Stimulated activated CD4-positive, alpha-beta T cell treated with anti-CD3 and anti-CD28 coated beads, Interleukin-4, amount 100 ng/mL, for 48 hours (primary cell): ENCODE measurements at regions not wholly inside any gene's neighbourhood (a gene's known extent, or its start where the extent isn't known, plus 50 kb on each side); places are given as distances from the start of the nearest gene placed in this dataset.

Experiments
- DNase-seq, 2 donors: peaks; one replicate each; pipeline ENCODE4 v3.0.0-alpha.2; 2020; ENCODE audit warnings: low read depth in 2 of 2

DNA sequence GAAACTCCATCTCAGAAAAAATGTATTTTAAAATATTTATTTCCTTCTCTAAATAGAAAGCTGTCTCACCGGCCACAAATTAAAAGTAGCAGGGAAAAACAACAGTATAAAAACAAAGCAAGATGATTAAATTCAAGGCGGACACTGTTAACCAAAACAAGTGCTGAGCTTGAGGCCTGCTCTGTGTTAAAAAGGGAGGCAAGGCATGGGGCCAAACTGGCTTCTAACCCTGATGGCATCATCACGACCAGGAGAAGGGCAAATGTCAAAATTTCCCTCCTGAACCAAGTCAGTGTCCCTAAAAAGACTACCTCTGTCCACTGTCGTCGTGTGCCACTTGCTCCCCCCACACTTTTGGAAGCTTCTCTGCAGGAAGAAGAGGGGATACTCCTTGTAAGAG is 116.1 kb downstream of the MSX2 start:
- no peak for DNase-seq

DNA sequence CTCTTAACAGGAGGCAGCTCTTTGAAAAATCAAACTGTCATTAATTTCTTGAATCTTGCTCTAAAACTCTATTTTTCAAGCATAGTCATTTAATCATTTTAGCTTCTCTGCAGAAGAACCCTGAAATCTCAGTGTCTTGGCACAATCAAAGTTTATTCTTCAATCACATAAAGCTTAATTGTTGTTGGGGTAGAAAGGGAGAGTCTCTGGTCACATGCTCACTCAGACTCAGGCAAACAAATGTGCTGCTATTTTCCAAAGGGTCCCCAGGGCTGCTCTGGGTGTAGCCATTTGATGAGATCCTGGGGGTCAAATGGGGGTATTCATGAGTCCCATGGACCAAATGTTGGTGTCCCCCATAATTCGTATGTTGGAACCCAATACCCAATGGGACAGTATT is 114.8 kb downstream of the MSX2 start:
- DNase-seq, result no peak

- no peak for DNase-seq
These were observed 113.8 kb downstream of the MSX2 start for GRCh38 chr5:174837919-174838902.

DNA sequence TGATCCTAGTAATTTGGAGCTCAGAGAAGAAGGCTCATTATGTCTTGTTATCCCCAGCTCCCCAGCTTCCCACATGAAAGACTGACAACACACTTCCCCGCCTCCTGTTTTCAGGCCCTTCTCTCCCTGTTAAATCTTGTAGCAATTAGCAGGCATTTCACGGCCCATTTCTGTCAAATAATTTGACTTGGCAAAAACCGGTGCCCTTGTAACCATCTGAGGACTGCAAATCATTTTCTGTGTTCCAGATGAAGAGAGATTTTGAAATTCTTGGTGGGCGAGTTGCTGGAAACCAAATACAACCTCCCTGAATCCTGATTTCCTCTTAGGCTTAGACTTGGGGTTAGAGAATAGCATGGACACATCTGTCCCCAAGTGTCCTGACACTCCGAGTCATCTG is 109.7 kb downstream of the MSX2 start:
- no peak for DNase-seq

- DNase-seq, result no peak
These were observed 108.4 kb downstream of the MSX2 start for GRCh38 chr5:174832811-174833210.

- no peak for DNase-seq
These were observed 107.6 kb downstream of the MSX2 start for GRCh38 chr5:174832025-174832424.

DNA sequence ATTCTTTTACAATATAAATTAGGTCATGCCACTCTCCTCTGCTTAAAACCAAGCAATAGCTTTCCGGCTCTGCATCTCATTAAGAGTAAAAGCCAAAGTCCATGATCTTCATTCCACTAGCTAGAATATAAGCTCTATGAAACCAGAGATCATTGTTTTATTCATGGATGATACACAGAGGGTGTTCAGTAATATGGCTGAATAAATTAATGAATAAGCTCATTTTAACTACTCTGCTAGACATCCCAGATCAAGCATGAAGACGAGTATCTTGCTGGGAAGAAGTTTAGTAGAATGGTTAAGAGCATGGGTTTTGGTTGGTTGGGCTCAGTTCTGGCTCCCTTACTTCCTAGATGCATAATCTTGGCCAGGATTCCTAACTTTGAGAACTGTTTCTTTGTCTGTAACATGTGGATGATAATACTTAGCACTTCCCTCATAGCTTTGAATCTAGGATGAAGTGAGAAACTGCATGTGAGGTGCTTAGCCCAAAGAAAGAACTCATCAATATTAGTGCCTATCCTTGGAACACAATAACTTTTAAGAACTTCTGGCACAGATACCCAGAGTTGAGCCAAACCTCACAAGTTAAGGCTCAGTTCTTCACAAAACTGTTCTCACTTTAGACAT is 106.8 kb downstream of the MSX2 start:
- no peak for DNase-seq

DNA sequence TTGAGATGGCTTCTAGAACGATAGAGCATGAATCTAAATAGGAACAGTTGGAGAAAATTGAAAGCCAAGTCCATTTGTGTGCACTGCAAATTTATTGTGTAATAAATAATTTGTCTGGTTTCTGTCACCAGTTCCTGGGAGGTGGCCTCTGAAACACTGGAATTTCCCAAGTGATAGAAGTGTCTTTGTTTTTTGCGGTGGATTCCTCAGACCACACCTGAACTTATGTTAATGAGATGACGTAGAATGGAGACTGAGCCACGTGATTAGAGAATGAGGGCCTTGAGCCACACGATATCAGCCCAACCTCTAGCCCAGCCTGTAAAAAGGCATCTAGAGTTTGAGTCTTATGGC is 105.1 kb downstream of the MSX2 start:
- DNase-seq, result no peak

DNA sequence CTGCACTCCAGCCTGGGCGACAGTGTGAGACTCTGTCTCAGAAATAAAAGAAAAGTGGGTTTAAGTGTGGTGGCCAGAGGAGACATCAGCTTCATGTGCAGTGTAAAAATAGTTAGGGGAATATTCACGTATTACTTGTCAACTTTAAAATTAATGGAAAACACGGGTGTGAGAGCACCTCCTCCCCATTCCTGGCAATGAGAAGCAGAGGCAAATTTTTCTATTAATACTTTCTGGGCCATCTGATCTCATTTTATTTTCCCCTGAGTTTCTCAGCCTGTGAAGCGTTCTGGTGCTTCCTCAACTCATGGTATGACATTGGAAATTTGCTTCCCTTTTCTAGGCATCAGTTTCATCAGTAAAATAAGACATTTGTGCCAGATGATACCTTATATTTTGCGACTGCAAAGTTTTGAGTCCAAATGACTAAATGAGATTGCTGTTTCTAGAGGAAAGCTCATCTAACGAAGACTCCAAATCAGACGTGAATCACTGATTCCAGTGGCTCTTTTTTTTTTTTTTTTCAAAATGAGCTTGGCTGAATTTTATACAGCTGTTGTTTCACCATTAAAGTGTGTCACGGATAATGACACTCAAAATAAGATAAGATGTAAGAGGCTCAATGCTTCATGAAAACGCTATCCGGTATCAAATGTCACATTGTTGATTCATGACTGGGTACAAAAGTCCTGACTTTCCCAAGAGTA is 104.6 kb downstream of the MSX2 start:
- DNase-seq, result no peak

- no peak for DNase-seq
These were observed 103.2 kb downstream of the MSX2 start for GRCh38 chr5:174827558-174827957.

DNA sequence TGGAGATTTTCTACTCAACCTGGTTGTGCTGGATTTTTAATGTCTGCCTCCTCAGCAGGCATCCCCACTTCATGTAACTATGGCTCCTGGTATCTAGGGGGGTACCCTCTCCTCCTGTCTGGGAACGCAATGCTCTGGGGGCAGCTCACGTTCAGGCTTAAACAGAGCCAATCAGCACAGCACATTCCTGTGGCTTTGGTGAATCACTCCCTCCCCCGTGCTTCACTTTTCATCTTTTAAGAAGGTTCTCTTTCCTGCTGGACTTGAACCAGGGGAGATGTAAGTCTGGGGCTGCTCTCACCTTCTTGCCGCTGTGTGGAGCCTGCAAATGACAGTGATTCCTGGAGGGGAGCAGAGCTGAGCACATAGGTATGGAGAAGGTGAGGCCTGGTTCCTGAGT is 101.2 kb downstream of the MSX2 start:
- no peak for DNase-seq

GRCh38 chr5:174818430-174818829 is 94.0 kb downstream of the MSX2 start:
- DNase-seq, result no peak

GRCh38 chr5:174817610-174818009 is 93.2 kb downstream of the MSX2 start:
- DNase-seq, result no peak

GRCh38 chr5:174816858-174817257 is 92.5 kb downstream of the MSX2 start:
- no peak for DNase-seq

DNA sequence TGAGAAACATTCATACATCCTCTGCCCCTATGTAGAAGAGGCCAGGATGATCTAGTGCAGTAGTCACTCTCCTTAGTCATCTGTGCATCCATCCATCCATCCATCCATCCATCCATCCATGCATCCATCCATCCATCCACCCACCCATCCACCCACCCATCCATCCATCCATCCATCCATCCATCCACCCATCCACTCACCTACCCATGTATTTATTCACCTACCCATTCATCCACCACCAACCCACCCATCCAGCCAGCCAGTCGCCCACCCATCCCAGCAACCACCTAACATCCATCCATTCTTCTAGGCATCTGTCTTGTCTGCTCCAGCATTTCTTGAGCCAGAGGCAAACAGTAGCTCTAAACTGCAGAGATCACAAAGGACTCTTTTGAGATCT is 87.1 kb downstream of the MSX2 start:
- no peak for DNase-seq

GRCh38 chr5:174810796-174811195 is 86.4 kb downstream of the MSX2 start:
- DNase-seq, result no peak

DNA sequence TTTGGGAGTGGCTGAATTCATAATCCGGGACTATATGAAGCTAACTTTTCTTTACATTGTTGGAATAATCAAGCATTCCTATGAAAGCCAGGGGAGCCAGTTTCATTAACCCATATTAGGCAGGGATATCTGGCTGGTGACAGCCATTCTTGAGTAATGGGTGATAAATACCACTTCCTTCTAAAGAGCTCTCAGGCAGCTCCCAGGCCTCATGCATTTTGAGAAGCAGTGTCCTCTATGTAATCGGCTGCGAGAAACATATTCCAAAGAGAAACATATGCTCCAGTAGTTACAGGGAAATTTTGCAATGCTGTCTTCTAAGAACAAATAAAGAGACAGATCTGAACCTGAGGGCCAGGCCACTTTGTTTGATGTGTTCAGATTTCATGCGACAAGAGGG is 83.1 kb downstream of the MSX2 start:
- DNase-seq, result no peak

- DNase-seq, result no peak
These were observed 82.3 kb downstream of the MSX2 start for GRCh38 chr5:174806729-174807128.

GRCh38 chr5:174801798-174802197 is 77.4 kb downstream of the MSX2 start:
- no peak for DNase-seq

GRCh38 chr5:174800435-174800834 is 76.1 kb downstream of the MSX2 start:
- DNase-seq, result no peak

DNA sequence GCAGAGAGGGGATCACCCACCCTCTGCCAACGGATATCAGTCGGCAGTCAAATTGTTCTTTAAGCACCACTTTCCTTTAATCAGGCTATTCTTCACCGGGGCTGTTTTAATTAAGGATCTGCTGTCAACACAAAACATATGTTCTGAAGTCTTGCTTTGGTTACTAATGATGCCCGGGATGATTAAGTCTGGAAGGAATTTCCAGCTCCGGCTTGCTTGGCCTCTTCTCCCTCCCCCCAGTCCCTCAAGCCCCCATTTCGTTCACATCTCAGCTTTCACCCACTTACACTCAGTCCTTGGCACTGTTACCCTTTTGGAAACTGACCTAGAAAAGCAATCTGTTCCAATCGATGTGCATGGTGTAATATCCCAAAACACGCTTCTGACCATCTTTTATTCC is 74.7 kb downstream of the MSX2 start:
- no peak for DNase-seq

GRCh38 chr5:174798551-174798951 is 74.2 kb downstream of the MSX2 start:
- no peak for DNase-seq

DNA sequence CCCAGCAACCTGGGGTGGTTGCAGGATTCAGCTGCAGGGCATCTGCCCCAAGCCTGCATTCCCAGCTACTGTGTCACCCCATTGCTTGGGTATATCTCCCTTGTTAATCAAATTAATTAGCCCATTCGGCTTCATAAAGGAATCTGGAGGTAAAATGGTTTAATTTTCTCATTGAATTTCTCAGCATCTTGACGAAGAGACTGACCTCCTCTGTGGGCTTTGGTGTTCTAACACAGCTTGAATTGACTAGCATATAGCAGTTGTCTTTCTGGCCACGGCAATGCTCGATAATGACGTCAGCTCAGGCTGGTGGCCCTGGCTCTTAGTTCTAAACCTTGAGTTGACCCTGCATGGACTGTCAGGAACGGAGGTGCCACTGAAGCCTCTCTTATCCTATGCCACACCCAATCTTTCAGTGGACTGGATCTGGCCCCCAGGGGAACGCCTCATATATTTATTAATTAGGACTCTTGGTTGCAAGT is 72.4 kb downstream of the MSX2 start:
- no peak for DNase-seq
